ENCODE measurements at regions not wholly inside any gene's neighbourhood (a gene's known extent, or its start where the extent isn't known, plus 50 kb on each side); places are given as distances from the start of the nearest gene placed in this dataset.
"Not testable (repeated sequence)": the region's sequence is repeated elsewhere in the genome, so short reads cannot be mapped to it uniquely, and the experiment has no call there.

DNA sequence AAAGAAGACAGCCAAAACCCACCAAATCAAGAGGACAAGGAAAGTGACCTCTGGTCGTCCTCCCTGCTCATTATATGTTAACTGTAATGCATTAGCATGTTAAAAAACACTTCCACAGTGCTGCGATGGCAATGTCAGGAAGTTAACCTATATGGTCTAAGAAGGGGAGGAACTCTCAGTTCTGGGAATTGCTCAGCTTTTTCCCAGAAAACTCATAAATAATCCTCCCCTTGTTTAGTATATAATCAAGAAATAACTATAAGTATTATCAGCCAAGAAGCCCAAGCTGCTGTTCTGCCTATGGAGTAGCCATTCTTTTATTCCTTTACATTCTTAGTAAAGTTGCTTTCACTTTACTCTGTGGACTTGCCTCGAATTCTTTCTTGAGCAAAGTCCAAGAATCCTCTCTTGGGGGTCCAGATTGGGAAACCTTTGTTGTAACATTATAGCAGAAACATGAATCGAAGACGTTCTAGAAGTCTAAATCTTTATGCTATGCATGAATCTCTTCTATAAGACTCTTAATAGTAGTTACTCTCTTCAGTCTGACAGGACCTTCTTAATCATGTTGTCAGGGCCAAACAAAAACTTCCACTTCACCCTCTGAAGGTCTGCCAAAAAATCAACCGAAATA lies 110.0 kb upstream of the VANGL1 start:
- no peak for DNase-seq

DNA sequence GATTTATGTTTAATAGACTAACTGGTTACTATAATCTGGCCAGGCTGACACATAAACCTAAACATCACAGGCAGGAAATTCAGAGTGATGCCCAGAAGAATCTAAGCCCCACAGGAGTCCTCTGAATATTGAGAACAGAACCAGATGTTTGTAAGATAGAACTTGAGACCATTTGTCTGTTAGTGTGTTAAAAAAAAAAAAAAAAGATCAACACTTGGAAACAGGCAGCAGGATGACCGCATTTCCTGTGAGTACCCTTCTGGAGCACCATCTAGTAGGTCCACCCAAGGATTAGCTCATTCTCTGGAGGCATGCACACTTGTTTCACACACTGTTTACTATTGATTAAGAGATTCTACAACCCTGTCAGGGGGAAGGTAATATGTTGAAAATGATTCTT lies 111.4 kb upstream of the VANGL1 start:
- no peak for DNase-seq

DNA sequence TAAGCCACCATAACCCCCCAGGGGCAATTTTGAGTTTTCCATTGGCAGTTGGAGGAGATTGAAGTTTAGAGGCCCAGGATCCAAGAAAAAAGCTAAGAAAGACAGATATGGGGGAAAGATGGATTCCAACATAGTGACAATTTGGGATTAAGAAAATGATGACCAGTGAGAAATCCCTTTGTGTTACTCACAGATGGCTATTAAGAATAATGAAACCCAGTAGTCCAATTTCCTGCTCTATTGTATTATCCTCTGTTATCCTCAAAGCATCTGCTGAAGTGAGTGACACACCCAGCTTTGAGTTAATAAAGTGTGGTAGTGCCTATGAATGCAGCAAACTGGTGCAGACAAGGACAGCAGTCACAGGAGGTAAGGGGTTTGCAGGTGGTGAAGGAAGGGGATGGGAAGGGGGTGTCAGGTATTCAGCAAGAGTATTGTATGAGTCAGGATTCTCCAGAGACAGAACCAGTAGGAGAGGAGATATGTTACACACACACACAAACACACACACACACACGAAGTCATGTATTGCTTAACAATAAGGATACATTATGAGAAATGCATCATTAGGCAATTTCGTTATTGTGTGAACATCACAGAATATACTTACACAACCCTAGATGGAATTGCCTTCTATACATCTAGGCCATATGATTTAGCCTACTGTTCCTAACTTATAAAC lies 112.4 kb upstream of the VANGL1 start:
- no peak for DNase-seq

DNA sequence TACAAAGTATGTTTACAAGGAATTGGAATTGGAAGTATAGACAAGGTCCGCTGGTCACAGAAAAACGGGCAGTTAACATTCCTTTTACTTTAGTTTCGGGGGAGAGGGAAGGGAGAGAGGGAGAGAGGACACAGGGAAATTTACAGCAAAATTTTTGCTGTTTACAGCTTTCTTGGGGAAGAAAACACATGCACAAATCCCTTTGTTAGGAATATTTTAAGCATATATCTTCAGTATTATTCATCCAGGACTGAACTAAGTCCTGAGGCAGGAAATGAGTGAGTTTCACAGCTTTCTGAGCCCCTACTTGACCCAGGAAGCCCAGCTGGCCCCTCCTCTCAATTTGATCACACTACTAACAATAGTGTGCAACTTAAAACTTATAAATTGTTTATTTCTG lies 113.4 kb upstream of the VANGL1 start:
- not testable (repeated sequence) for DNase-seq

DNA sequence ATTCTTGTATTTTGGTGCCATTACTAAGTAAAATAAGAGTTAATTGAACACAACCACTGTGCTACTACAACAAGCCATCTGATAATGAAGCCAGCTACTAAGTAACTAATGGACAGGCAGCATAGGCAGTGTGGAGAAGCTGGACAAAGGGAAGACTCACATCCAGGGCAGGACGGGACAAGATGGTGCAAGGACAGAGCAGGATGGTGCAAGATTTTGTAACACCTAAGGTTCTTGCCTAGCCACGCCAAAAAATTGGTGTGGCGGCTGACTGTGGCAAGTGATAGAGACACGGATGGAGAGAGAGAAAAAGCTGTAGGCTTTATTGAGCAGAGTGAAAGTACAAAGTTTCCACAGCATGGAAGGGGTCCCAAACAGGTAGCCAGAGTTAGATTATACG lies 114.0 kb upstream of the VANGL1 start:
- no peak for DNase-seq

DNA sequence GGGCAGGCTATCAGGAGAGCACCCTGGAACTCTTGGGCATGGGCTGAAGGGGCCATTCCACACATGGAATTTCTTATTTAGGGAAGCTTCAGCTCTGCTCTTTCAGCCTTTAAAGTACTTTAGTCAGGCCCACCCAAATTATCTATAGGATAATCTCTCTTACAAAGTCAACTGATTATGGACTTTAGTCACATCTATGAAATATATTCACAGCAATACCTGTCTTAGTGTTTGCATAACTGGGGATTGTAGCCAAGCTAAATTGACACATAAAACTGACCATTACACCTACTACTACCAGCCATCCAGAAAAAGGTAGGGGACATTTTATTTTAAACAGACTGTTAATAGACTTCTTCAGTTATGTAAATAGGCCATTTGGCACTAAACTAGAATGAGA lies 114.9 kb upstream of the VANGL1 start:
- DNase-seq = no peak

DNA sequence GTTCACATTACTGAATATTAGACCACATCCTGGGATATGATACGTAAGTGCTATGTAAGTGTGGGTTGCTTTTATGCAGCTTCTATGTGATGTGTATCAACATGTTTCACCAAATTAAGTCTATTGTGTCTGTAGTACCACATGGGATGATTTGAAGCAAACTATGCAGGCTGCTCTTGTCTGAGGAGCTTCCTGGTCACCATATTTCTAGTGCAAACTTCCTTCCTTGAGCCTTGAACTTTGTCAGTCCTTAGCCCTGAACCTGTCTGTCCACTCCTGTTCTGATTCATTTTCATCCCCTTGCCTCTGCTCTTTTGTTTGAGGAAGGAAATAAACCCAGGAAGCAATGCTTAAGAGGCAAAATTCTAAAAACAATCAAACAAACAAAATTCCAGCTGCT lies 117.5 kb upstream of the VANGL1 start:
- DNase-seq = no peak

DNA sequence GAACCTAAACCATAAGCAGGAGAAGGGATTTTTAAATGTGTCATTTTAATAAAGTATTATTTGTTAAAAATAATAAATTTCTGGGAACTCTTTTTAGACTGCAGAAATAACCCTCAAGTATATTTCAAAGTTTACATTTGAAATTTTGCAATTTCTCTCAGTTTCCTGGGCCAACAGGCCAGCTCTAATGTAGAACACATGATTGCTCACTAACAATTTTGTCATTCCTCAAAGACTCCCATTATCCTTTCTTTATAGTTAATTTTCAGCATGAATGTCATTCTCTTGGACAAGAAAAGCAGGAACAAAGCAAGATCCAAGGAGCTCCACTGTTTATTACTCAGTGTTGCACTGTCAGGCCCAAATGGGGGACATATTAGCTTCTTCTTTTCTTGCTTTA lies 119.4 kb upstream of the VANGL1 start:
- DNase-seq = no peak

DNA sequence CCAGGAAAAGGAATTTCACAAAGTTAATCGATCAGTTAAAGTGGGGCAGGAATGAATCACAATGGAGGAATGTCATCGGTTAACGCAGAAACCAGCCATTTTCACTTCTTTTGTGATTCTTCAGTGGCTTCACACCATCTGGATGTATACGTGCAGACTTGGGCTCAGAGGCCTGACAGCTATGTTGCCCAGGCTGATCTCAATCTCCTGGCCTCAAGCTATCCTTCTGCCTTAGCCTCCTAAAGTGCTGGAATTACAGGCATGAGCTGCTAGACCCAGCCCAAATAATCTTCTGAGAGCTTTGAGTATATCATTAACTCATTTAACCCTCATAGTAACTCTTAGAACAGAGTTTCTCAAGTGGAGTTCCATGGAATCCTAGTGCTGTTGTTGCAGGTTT lies 126.5 kb upstream of the VANGL1 start:
- DNase-seq = no peak

DNA sequence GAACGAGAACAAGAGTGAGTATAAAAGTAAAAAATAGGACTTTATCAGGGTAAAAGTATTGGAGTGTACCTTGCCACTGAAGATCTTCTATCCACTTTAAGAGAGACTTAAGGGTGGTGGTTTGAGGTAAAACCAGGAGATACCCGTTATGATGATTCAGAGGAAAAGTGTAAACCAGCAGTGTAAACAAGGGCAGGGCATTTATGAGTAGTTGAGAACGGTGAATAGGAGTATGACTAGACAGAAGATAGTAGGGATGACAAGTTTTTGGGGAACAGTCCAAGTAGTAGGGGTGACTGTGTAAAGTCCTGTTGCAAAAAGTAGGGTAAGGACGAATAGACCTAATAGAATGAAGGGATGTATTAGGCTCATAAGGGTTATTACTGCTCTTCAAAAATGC lies 131.5 kb upstream of the VANGL1 start:
- not testable (repeated sequence) for DNase-seq

DNA sequence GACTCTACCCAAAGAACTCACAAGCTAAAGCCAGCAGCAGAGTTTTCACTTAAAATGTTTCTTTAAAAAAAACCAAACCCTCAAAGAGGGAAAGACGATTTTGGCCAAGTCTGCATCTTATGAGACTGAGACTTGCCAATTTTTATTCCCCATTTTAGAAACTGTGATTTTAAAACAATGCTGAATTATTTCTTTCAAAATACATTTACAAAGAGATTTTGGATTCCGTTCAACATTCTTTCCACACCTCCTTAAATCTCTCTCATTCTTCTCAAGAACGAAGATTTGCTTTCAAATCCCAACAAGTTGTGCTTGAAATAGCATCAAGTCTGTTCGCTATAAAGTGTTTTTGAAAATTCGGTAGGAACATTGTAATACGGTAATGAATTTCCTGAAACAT lies 133.9 kb upstream of the VANGL1 start:
- DNase-seq = no peak

DNA sequence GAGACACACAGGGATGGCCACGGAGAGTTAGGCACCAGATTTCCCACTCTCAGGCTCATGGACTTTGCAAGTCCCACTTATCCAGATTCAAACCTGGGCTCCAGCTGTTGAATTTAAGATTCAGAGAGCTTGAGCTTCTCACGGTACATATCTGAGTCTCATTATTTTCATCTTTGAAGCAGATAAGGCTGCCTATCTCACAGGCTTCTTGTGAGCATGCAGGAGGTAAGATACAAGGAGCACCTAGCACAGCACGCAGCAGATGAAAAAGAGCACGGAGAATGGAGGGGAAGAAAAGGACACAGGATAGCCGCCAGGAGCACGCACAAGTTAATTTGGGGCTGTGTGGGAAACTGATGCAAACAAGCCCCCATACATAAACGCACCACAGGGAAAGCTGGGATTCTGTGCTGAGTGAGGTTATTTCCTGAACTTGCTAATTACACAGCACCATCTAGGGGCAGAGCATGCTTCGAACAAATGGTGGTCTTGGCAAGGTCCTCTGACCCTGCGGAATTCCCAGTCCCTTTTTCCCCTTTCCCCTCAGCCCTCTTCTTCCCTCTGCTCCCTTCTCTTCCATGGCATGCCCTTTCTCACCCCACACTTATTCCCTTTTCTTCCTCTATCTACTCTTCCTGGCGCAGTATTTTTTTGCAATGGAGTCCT lies 134.7 kb upstream of the VANGL1 start:
- peak; percentile 47 for DNase-seq

DNA sequence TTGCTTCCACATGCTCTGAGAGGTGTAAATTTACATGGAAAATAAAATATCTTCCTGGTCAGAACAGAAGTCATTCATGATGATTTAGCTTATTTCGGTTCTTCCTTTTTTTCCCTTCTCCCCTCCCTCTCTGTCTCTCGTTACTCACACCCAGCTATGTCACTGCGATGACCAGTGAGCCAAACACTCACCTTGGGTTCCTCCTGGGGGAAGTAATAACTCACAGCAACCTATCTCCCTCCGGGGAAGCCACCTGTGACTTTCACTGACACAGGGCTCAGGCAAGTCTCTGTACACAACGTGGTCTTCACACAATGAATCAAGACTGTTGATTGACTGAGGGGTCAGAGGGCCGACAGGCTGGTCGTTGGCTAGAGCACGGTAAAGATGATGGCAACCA lies 135.3 kb upstream of the VANGL1 start:
- DNase-seq = no peak

DNA sequence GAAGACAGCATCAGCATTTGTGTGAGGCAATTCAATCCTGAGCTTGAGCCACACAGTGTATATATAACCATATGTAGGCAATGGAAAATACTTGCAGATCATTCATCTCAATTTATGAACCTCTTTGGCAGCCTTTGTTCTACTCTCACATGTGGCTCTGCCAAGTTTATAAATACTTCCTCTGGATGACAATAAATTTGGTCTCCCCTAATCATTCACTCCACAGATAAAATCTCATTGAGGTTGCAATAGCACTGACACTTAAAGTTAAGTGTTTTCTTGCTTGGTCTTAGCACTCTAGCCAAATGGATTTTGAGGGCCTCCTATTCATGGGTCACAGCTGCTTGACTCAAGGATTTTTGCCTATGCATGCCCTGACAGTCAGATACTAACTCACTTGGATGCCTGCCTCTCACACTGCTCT lies 136.6 kb upstream of the VANGL1 start:
- DNase-seq = no peak

DNA sequence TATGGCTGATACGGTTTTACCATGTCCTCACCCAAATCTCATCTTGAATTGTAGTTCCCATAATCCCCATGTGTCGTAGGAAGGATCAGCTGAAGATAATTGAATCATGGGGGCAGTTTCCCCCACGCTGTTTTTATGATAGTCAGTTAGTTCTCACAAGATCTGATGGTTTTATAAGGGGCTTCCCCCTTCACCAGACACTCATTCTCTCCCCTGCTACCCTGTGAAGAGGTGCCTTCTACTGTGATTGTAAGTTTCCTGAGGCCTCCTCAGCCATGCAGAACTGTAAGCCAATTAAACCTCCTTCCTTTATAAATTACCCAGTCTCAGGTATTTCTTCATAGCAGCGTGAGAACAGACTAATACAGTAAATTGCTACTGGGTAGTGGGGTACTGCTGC lies 139.6 kb upstream of the VANGL1 start:
- DNase-seq = not testable (repeated sequence)

DNA sequence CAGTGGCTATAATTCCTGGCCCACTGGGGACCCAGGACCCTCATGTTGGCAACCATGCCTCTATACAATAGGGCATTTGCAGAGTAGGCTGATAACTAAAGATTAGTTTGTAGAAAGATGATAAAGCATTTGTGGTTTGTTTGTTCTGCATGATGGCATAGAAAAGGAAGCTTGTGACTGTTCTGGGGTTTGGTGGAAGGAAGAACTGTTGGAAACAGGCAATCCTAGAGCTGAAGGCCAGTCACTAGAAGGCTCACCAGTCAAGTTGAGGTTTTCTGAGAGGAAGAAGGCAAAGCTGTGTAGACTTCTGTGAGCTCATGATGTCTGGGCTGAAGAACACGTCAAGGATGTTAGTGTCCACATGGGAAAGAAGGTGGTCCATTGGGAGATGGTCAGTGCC lies 140.3 kb upstream of the VANGL1 start:
- no peak for DNase-seq

DNA sequence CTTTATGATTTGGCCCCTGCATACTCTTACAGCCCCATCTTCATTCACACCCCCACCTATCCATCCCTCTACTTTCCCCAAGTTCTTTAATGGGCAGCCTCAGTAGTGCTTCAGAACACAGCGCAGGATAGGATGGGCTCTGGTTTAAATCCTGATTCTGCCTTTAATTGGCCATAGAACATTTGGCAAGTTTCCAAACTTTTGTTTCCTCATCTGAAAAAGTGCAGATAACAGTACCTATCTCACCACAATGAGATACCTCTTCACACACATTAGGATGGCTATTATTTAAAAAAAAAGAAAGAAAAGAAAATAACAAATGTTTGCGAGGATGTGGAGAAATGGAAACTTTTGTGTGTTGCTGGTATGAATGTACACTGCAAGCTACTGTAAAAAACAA lies 142.5 kb upstream of the VANGL1 start:
- no peak for DNase-seq

DNA sequence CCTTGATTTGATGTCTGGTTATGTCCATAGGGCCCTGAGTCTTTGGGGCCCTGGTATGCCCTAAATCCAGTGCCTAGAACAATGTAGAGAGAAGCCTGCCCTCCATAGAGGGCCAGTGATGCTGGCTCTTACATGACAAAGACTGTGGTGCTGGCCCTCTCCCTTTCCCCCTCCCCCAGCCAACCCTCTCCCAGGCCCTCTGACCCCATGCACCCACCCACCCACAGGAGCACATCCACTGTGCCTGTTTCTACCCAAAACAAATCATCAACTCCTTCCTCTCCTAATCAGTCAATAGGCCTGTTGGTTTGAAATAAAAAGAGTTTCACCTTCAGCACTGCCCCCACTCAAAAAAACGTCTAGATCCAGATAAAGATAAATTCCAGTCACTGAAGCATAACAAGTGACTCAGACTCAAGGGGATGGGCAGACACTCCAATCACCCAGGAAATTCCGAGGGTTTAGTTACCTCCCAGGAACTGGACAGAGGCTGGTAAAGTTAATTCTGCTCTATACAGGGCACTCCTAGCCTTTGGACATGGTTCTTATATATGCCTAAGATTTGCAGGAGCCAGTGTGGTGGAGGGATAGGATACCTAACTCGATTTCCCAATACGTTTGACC lies 144.8 kb upstream of the VANGL1 start:
- DNase-seq = no peak

DNA sequence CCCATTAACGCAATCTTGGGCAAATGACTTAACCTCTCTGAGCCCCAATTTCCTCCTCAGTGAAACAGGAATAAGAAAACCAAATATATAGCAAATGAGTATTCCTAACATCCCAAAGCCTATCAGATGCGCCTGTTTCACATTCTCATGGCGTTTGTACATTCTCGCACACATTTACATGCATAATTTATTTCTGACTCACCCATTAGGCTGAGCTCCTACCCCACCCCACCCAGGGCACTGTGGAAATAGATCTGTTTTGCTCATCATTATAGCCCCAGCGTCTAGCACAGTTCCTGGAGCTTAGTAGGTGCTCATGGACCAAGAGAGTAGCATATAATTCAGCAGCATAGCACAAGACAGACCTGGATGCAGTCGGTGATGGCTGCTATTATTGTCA lies 146.1 kb upstream of the VANGL1 start:
- no peak for DNase-seq

DNA sequence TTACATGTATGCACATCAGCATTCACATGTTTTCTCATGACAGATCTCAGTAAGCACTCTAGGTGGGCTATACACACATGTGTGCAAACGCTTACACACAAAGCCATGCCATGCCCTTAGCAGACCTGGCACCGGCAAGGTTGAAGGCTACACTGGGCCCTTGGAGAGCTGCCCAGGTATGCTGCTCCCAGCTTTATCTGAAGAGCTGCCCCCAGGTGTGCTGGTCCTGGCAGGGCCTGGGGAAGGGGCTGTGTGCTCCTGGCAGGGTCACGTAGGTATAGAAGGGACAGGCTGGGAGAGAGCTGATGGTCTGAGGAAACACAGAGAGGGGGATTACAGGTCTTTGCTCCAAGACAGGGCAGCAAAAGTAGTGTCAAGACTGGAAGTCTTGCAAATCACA lies 146.7 kb upstream of the VANGL1 start:
- no peak for DNase-seq

DNA sequence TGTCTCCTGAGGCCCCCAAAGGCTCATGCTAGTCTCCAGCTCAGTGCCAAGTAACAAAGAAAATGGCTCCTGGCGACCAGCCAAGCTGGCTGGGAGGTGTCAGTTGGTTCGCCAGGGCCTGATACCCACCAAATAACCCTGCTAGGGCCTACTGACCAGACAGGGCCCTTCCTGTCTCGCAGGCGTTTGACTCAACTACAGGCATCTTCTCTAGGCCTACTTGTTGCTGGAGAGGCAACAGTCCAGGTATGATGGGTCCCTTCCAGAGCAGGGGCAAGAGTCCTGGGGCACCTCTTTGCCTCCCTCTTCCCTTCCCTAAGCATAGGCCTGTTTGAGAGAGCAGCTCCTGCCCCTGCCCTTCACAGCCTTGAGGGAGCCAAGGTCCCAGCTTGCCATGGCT lies 147.9 kb upstream of the VANGL1 start:
- DNase-seq = no peak

DNA sequence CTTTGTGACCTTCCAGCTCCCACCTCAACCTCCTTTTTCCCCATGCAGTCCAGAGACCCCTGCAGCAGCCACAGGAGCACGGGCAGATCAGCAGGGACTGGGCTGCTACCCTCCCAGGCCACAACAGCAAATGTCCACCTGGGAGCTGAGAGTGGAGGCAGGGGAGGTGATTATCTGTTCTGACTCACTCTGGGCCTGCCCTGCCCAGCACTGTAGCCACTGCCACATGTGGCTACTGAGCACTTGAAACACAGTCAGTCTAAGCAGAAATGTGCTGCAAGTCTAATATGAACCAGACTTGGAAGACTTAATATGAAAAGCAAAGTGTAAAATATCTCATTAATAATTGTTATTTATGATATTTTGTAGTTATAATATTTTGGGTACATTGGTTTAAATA lies 148.9 kb upstream of the VANGL1 start:
- DNase-seq = no peak

DNA sequence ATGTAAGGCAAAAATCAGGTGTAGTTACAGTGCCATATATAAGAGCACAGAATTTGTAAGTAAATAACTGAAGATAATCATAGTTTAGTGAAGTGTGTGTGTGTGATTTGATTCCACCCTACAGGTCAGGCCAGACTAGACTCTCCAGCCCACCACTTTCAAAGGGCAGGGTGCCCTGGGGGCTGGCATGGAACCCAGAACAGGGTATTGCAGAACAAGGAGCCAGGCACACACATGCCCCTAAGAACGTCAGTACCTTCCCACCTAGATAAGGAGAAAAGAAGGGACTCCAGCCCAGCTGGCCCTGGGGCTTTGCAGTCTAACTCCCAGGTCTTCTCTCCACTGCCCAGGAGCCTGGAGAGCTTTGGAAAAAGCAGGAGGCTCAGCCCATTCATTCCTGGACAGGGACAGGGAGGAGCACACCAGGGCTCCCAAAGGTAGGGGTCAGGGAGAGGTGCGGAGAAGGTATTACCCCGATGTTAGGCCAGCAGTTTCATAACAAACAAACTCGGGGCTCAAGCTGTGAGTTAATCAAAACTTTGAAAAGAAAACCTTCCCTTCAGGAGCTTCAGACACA lies 149.7 kb upstream of the VANGL1 start:
- no peak for DNase-seq

Measured in SHP77 treated with DMSO at 0.1 percent for 48 hours (cell line).